ENCODE measurements at regions not wholly inside any gene's neighbourhood (a gene's known extent, or its start where the extent isn't known, plus 50 kb on each side); places are given as distances from the start of the nearest gene placed in this dataset.

GRCh38 chr1:109818988-109819764, 55.5 kb upstream of the EPS8L3 start:
- H3K4me3 ChIP-seq (ENCODE audit: low read depth, low read length), result no peak overlapping the region
- no peak for TF ChIP-seq CTCF (IDR thresholded peaks at IDR 0.05; ENCODE audit: insufficient read depth, low read depth, low read length)
- DNase-seq (ENCODE audit: low read depth), result no peak

- TF ChIP-seq CTCF (IDR thresholded peaks at IDR 0.05; ENCODE audit: insufficient read depth, low read depth, low read length), result no peak
- no peak overlapping the region for H3K4me3 ChIP-seq (ENCODE audit: low read depth, low read length)
Observed at GRCh38 chr1:109818271-109818987, 54.7 kb upstream of the EPS8L3 start.

GRCh38 chr1:109817881-109818270, 54.2 kb upstream of the EPS8L3 start:
- no peak for TF ChIP-seq CTCF (IDR thresholded peaks at IDR 0.05; ENCODE audit: insufficient read depth, low read depth, low read length)
- no peak overlapping the region for H3K4me3 ChIP-seq (ENCODE audit: low read depth, low read length)

More at GRCh38 chr1:109818271-109818987, 54.7 kb upstream of the EPS8L3 start:
- DNase-seq (ENCODE audit: low read depth), result no peak

GRCh38 chr1:109816975-109817535, 53.3 kb upstream of the EPS8L3 start:
- DNase-seq (ENCODE audit: low read depth), result no peak
- no peak overlapping the region for H3K4me3 ChIP-seq (ENCODE audit: low read depth, low read length)
- TF ChIP-seq CTCF (IDR thresholded peaks at IDR 0.05; ENCODE audit: insufficient read depth, low read depth, low read length), result no peak

More at GRCh38 chr1:109817881-109818270, 54.2 kb upstream of the EPS8L3 start:
- DNase-seq (ENCODE audit: low read depth), result no peak

- peak; percentile 68 for DNase-seq (ENCODE audit: low read depth)
- TF ChIP-seq CTCF (IDR thresholded peaks at IDR 0.05; ENCODE audit: insufficient read depth, low read depth, low read length), result no peak
Observed at GRCh38 chr1:109816175-109816811, 52.6 kb upstream of the EPS8L3 start.

GRCh38 chr1:109815809-109816174, 52.1 kb upstream of the EPS8L3 start:
- DNase-seq (ENCODE audit: low read depth), result no peak
- H3K4me3 ChIP-seq (ENCODE audit: low read depth, low read length), result no peak overlapping the region
- no peak for TF ChIP-seq CTCF (IDR thresholded peaks at IDR 0.05; ENCODE audit: insufficient read depth, low read depth, low read length)

More at GRCh38 chr1:109816175-109816811, 52.6 kb upstream of the EPS8L3 start:
- H3K4me3 ChIP-seq (ENCODE audit: low read depth, low read length), result no peak overlapping the region
